KMS-11 (cell line): ENCODE measurements at regions not wholly inside any gene's neighbourhood (a gene's known extent, or its start where the extent isn't known, plus 50 kb on each side); places are given as distances from the start of the nearest gene placed in this dataset.

Source experiments
- H2AFZ ChIP-seq: fragments of 200-600 bp; sonication (generic); 2 replicates; pipeline ENCODE4 v1.6.1; 2016; ENCODE audit warnings: antibody characterized with exemption, mixed run types, low read depth
- H3K27ac ChIP-seq: fragments of 200-600 bp; sonication (generic); 2 replicates; pipeline ENCODE4 v1.6.1; 2016; ENCODE audit warnings: mild to moderate bottlenecking, mixed run types
- H3K27me3 ChIP-seq: fragments of 200-600 bp; sonication (generic); 2 replicates; pipeline ENCODE4 v1.6.1; 2017; ENCODE audit warnings: mild to moderate bottlenecking, low read depth, mixed run types, moderate library complexity; ENCODE audit not compliant: insufficient read depth
- H3K36me3 ChIP-seq: fragments of 200-600 bp; sonication (generic); 2 replicates; pipeline ENCODE4 v1.6.1; 2017; ENCODE audit warnings: mild to moderate bottlenecking, mixed run types; ENCODE audit not compliant: insufficient read depth
- H3K4me1 ChIP-seq: fragments of 200-600 bp; sonication (generic); 2 replicates; pipeline ENCODE4 v1.6.1; 2016; ENCODE audit warnings: mild to moderate bottlenecking, low read depth, mixed run types; ENCODE audit not compliant: poor library complexity, severe bottlenecking
- H3K4me2 ChIP-seq: fragments of 200-600 bp; sonication (generic); 2 replicates; pipeline ENCODE4 v1.7.0; 2016; ENCODE audit warnings: mild to moderate bottlenecking, mixed run types
- H3K4me3 ChIP-seq: fragments of 200-600 bp; sonication (generic); IDR thresholded peaks from 2 replicates; pipeline ENCODE4 v1.6.1; 2017; ENCODE audit warnings: low read depth, low read length, mixed read lengths; ENCODE audit not compliant: insufficient read depth
- H3K79me2 ChIP-seq: fragments of 200-600 bp; sonication (generic); 2 replicates; pipeline ENCODE4 v1.6.1; 2016; ENCODE audit warnings: low read depth, mixed run types; ENCODE audit not compliant: insufficient read depth
- H3K9ac ChIP-seq: fragments of 200-600 bp; sonication (generic); 2 replicates; pipeline ENCODE4 v1.6.1; 2016; ENCODE audit warnings: mild to moderate bottlenecking, mixed run types
- H4K20me1 ChIP-seq: fragments of 200-600 bp; sonication (generic); 2 replicates; pipeline ENCODE4 v1.6.1; 2016; ENCODE audit warnings: mild to moderate bottlenecking, mixed run types; ENCODE audit not compliant: insufficient read depth
- TF ChIP-seq, protein P1 (sequence below): fragments of 200-600 bp; sonication (generic); conservative IDR thresholded peaks from 2 replicates; pipeline ENCODE4 v1.6.1; 2017; ENCODE audit warnings: low read depth, mild to moderate bottlenecking, antibody characterized with exemption, low read length, moderate library complexity, mixed read lengths

DNA sequence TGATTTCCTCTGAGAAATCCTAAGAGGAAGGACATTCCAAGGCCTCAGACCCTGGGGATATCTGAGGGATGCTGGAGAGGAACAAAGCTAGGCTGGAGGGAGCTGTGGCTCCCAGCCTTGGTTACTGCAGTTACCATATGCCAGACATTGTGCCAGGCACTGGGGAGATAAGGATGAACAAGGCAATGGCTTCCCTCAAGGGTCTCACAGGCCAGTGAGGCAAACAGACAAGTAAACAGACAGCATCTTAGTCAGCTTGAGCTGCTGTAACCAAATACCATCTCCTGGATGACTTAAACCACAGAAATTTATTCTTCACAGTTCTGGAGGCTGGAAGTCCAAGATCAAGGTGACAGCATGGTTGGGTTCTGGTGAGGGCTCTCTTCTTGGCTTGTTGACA is 91.8 kb downstream of the SKA1 start:
- H3K27me3 ChIP-seq: no peaks in the 10 kb centered on the region
- no peak overlapping the region for H3K4me3 ChIP-seq
- no peaks in the 10 kb centered on the region for H3K4me1 ChIP-seq
- H3K4me2 ChIP-seq: no peak overlapping the region
- no peaks in the 10 kb centered on the region for H3K79me2 ChIP-seq
- H3K27ac ChIP-seq: no peak overlapping the region
- TF ChIP-seq, protein P1, sequence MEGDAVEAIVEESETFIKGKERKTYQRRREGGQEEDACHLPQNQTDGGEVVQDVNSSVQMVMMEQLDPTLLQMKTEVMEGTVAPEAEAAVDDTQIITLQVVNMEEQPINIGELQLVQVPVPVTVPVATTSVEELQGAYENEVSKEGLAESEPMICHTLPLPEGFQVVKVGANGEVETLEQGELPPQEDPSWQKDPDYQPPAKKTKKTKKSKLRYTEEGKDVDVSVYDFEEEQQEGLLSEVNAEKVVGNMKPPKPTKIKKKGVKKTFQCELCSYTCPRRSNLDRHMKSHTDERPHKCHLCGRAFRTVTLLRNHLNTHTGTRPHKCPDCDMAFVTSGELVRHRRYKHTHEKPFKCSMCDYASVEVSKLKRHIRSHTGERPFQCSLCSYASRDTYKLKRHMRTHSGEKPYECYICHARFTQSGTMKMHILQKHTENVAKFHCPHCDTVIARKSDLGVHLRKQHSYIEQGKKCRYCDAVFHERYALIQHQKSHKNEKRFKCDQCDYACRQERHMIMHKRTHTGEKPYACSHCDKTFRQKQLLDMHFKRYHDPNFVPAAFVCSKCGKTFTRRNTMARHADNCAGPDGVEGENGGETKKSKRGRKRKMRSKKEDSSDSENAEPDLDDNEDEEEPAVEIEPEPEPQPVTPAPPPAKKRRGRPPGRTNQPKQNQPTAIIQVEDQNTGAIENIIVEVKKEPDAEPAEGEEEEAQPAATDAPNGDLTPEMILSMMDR: no peak
- H4K20me1 ChIP-seq: no peaks in the 10 kb centered on the region
- H3K9ac ChIP-seq: no peak overlapping the region
- no peaks in the 10 kb centered on the region for H3K36me3 ChIP-seq
- no peak overlapping the region for H2AFZ ChIP-seq

DNA sequence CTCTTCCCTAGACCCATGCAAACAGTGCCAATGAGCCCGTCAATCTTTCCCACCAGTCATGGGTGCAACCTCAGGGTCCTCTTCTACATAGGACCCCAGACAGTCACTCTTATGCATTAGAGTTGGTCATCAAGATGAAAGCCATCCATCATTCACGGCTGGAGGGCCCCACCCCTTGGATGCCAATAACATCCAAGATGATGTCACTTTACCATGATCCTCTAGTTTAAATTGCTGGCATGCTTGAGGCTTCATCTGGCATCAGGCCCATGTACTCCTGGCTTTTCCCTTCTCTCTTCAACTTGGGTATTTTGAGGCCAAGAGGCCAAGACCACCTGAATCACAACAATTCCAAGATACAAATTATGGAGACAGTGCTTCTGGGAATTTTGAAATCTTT is 91.1 kb upstream of the MAPK4 start:
- Histone ChIP-seq H3K4me1 (no peaks in the 10 kb centered on the region), H2AFZ (no peak overlapping the region), H3K4me3 (no peak overlapping the region), H3K79me2 (no peaks in the 10 kb centered on the region), H4K20me1 (no peaks in the 10 kb centered on the region), H3K4me2 (no peak overlapping the region), H3K9ac (no peak overlapping the region), H3K27me3 (no peaks in the 10 kb centered on the region), H3K36me3 (no peaks in the 10 kb centered on the region), H3K27ac (no peak overlapping the region)
- TF ChIP-seq, protein P1: no peak

DNA sequence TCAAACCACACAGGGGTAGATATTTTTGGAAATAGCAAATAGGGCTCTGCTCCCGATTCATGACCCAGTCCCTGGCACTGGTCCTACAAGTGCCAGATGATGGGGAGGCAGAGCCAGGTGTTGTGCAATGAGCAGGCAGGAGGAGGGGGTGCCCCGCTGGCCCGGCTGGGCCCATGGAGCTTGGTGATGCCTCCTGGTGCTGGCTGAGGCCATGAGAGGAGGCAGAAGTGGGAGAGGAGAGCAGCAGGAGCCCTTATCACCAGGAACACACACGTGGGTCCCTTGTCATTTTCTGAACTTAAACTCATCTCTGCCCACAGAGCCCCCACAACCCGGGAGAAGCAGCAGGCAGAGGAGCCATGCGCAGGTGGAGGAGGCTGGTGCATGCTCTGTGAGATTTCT is 90.5 kb upstream of the MAPK4 start:
- H3K27ac ChIP-seq: no peak overlapping the region
- TF ChIP-seq, protein P1: no peak
- H3K4me1 ChIP-seq: no peaks in the 10 kb centered on the region
- no peak overlapping the region for H3K9ac ChIP-seq
- H4K20me1 ChIP-seq: no peaks in the 10 kb centered on the region
- H2AFZ ChIP-seq: no peak overlapping the region
- H3K27me3 ChIP-seq: no peaks in the 10 kb centered on the region
- H3K79me2 ChIP-seq: no peaks in the 10 kb centered on the region
- H3K4me3 ChIP-seq: no peak overlapping the region
- no peaks in the 10 kb centered on the region for H3K36me3 ChIP-seq
- H3K4me2 ChIP-seq: no peak overlapping the region

DNA sequence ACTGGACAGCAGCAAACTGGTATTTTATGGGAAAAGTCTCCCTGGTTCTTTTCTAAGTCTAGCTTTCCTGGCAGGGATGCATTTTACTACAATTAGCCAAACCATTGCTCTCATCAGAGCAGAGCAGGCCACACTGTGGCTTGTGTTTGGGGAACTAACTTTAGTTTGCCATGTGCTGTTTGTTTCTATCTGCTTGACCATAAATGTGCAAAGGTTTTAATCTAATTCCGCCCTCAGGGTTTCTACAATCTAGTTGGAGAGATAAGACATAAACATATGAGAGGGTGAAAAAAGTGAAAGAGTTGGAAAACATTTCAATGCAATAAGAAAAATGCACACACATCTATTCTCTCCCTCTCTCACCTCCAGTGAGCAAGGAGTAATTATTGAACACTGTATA is 86.9 kb upstream of the MAPK4 start:
- Histone ChIP-seq H3K27me3 (no peaks in the 10 kb centered on the region), H3K36me3 (no peaks in the 10 kb centered on the region), H2AFZ (no peak overlapping the region), H3K79me2 (no peaks in the 10 kb centered on the region), H3K4me1 (no peaks in the 10 kb centered on the region), H3K4me2 (no peak overlapping the region), H4K20me1 (no peaks in the 10 kb centered on the region), H3K4me3 (no peak overlapping the region), H3K27ac (no peak overlapping the region), H3K9ac (no peak overlapping the region)
- TF ChIP-seq, protein P1: no peak

DNA sequence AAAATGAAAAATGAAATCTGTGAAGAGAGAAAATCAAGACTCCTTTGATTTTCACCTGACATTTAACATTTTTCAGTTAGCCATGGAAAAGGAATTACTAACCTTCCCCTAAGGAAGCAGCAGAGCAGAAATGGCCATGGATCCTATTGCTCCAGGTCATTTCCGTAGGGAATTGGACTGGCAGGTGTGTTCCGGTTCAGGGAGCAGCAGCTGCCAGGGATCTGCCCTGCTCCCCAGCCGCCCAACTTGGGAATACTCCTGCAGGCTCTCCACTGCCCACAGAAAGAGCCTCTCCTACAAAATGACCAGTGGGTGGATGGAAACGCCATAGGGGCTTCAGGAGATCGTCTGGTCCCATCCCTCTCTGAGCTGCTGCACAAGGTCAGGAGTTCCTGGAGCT is 86.0 kb upstream of the MAPK4 start:
- H3K27me3 ChIP-seq: no peaks in the 10 kb centered on the region

More for the DNA sequence above, 86.0 kb upstream of the MAPK4 start:
- Histone ChIP-seq H4K20me1 (no peaks in the 10 kb centered on the region), H3K4me1 (no peaks in the 10 kb centered on the region), H3K36me3 (no peaks in the 10 kb centered on the region), H2AFZ (no peak overlapping the region), H3K79me2 (no peaks in the 10 kb centered on the region), H3K27ac (no peak overlapping the region), H3K9ac (no peak overlapping the region), H3K4me2 (no peak overlapping the region), H3K4me3 (no peak overlapping the region)
- TF ChIP-seq, protein P1: no peak
